ENCODE measurements at regions not wholly inside any gene's neighbourhood (a gene's known extent, or its start where the extent isn't known, plus 50 kb on each side); places are given as distances from the start of the nearest gene placed in this dataset.
"Not testable (repeated sequence)": the region's sequence is repeated elsewhere in the genome, so short reads cannot be mapped to it uniquely, and the experiment has no call there.

DNA sequence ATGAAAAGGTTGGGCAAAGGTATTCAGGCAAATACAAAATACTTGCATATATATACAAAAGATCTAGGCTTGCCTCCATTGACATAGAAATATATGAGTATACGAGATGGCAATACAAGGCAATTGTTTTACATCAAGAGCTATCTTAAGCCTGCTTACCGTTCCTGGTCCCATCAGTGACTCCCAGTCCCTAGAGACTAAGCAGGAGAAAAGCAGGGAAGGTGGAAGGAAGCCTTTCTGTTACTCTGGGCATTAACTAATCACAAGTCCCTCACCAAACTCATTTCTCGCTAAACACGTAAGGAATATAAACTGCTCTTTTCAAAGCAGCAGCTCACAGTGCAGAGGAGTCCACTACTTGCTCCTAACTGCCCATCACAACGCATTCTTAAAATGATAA, 125.2 kb downstream of the ZNF608 start:
- peaks cover 1% of the 10 kb centered on the region for H3K27me3 Mint-ChIP-seq
- H3K9me3 Mint-ChIP-seq = no peaks in the 10 kb centered on the region
- no peak overlapping the region for H3K4me3 Mint-ChIP-seq
- H3K36me3 Mint-ChIP-seq = no peaks in the 10 kb centered on the region
- H3K4me1 Mint-ChIP-seq = no peaks in the 10 kb centered on the region
- no peak overlapping the region for H3K27ac Mint-ChIP-seq

- Mint-ChIP-seq H3K9me3 (no peaks in the 10 kb centered on the region), H3K27me3 (no peaks in the 10 kb centered on the region), H3K27ac (no peak overlapping the region), H3K4me3 (no peak overlapping the region), H3K36me3 (no peaks in the 10 kb centered on the region), H3K4me1 (no peaks in the 10 kb centered on the region)
Observed at GRCh38 chr5:124620743-124621142, 125.7 kb downstream of the ZNF608 start.

GRCh38 chr5:124619121-124619520, 127.3 kb downstream of the ZNF608 start:
- Mint-ChIP-seq H3K36me3 (no peaks in the 10 kb centered on the region), H3K4me1 (no peaks in the 10 kb centered on the region), H3K4me3 (no peak overlapping the region), H3K27me3 (no peaks in the 10 kb centered on the region), H3K9me3 (no peaks in the 10 kb centered on the region), H3K27ac (no peak overlapping the region)

- H3K4me1 Mint-ChIP-seq = no peaks in the 10 kb centered on the region
- H3K4me3 Mint-ChIP-seq = no peak overlapping the region
- H3K36me3 Mint-ChIP-seq = no peaks in the 10 kb centered on the region
- H3K9me3 Mint-ChIP-seq = no peaks in the 10 kb centered on the region
- H3K27me3 Mint-ChIP-seq = no peaks in the 10 kb centered on the region
- no peak overlapping the region for H3K27ac Mint-ChIP-seq
Observed at GRCh38 chr5:124617787-124618186, 128.7 kb downstream of the ZNF608 start.

GRCh38 chr5:124614836-124615385, 131.5 kb downstream of the ZNF608 start:
- no peak overlapping the region for H3K27ac Mint-ChIP-seq
- H3K27me3 Mint-ChIP-seq = no peaks in the 10 kb centered on the region
- H3K9me3 Mint-ChIP-seq = no peaks in the 10 kb centered on the region
- no peaks in the 10 kb centered on the region for H3K4me1 Mint-ChIP-seq
- H3K4me3 Mint-ChIP-seq = no peak overlapping the region
- no peaks in the 10 kb centered on the region for H3K36me3 Mint-ChIP-seq

DNA sequence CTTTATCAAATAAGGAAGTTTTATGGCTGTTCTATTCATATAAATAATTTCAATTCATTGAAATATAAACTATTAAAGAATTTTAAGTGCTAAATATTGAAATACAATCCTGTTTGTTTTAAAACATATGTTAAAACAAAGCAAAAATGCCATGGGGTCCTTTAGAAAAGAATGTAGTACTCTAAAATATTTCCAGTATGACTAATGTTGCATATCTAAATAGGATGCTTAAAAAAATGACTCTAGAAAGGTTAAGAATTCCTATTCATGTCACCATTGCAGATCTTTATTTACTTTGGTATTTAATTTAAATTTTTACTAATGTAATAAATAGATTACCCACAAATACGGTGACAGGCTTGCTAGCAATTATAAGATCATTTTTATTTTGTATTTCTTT, 132.3 kb downstream of the ZNF608 start:
- H3K27me3 Mint-ChIP-seq = no peaks in the 10 kb centered on the region
- no peaks in the 10 kb centered on the region for H3K9me3 Mint-ChIP-seq
- no peak overlapping the region for H3K27ac Mint-ChIP-seq
- no peak overlapping the region for H3K4me3 Mint-ChIP-seq
- no peaks in the 10 kb centered on the region for H3K4me1 Mint-ChIP-seq
- H3K36me3 Mint-ChIP-seq = no peaks in the 10 kb centered on the region

DNA sequence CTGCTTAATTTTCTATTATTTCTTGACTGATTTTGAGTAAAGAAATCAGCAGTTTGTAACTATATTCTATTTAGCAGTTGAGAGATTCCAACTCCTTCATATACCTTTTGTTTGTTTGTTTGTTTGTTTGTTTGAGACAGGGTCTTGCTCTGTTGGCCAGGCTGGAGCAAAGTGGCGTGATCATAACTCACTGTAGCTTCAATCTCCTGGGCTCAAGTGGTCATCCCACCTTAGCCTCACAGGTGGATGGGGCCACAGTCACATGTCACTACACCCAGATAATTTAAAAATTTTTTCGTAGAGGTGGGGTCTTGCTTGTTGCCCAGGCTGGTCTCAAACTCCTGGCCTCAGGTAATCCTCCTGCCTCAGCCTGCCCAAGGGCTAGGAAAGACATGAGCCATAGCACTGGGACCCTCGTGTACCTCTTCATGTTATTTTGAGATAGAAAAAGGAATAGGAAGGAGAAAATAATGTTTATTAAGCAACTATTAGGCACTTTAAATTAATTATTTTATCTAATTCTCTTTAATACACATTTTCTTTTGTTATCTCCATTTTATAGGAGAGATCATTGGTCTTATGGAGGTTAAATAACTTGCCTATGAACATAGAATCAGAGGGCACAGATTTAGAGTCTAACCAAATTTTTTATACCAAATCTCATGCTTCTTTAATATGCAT, 133.0 kb downstream of the ZNF608 start:
- Mint-ChIP-seq H3K9me3 (no peaks in the 10 kb centered on the region), H3K4me1 (no peaks in the 10 kb centered on the region), H3K36me3 (no peaks in the 10 kb centered on the region), H3K27me3 (no peaks in the 10 kb centered on the region), H3K27ac (no peak overlapping the region), H3K4me3 (no peak overlapping the region)

- Mint-ChIP-seq H3K36me3 (no peaks in the 10 kb centered on the region), H3K4me1 (no peaks in the 10 kb centered on the region), H3K27me3 (no peaks in the 10 kb centered on the region), H3K9me3 (no peaks in the 10 kb centered on the region), H3K27ac (no peak overlapping the region), H3K4me3 (no peak overlapping the region)
Observed at GRCh38 chr5:124612023-124612422, 134.4 kb downstream of the ZNF608 start.

DNA sequence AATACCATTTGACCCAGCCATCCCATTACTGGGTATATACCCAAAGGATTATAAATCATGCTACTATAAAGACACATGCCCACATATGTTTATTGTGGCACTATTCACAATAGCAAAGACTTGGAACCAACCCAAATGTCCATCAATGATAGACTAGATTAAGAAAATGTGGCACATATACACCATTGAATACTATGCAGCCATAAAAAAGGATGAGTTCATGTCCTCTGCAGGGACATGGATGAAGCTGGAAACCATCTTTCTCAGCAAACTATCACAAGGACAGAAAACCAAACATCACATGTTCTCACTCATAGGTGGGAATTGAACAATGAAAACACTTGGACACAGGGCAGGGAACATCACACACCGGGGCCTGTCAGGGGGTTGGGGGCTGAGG, 135.2 kb downstream of the ZNF608 start:
- not testable (repeated sequence) for H3K36me3 Mint-ChIP-seq, H3K9me3 Mint-ChIP-seq, H3K27ac Mint-ChIP-seq, H3K4me1 Mint-ChIP-seq, H3K4me3 Mint-ChIP-seq, H3K27me3 Mint-ChIP-seq

- H3K4me1 Mint-ChIP-seq, H3K4me3 Mint-ChIP-seq, H3K36me3 Mint-ChIP-seq, H3K9me3 Mint-ChIP-seq, H3K27ac Mint-ChIP-seq, H3K27me3 Mint-ChIP-seq: not testable (repeated sequence)
Observed at GRCh38 chr5:124609685-124610084, 136.8 kb downstream of the ZNF608 start.

DNA sequence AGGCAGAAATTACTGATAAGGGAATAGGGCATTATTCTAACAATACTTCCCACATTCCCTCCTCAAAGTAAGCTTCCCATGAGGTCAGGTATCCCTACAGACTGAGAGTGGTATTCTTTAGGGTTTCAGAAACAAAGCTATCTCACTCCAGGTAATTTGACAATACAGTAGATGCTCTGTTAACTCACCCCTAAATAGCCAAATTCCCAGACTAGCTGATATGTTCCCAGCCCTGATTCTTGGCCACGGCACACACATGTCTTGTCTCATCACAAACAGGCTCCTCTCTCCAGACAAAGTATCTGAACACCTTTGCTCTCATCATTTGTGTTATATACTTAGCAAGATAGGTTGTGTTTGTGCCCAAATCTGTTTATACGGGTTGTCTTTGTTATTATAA, 139.9 kb downstream of the ZNF608 start:
- Mint-ChIP-seq H3K4me3 (no peak overlapping the region), H3K4me1 (no peaks in the 10 kb centered on the region), H3K27me3 (no peaks in the 10 kb centered on the region), H3K9me3 (no peaks in the 10 kb centered on the region), H3K27ac (no peak overlapping the region), H3K36me3 (no peaks in the 10 kb centered on the region)

DNA sequence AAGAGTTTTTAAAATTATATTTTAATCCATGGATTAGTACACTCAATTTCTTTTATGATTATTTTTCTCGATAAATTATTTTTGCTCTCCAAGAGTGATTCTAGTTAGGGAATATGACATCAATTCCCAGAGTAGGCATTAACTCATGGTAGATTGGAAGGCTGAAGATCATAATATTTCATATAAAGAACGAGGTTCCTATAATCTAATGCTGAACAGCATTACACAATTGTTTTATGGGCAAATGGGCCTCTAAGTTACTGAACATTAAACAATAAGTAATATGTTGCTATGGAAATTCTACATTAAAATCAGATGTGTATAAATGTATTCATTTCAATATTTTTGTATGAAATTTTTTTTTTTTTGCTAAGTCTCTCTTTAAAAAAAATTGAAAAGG, 140.3 kb downstream of the ZNF608 start:
- Mint-ChIP-seq H3K4me3 (no peak overlapping the region), H3K4me1 (no peaks in the 10 kb centered on the region), H3K27me3 (no peaks in the 10 kb centered on the region), H3K27ac (no peak overlapping the region), H3K9me3 (no peaks in the 10 kb centered on the region), H3K36me3 (no peaks in the 10 kb centered on the region)

GRCh38 chr5:124605541-124605940, 140.9 kb downstream of the ZNF608 start:
- Mint-ChIP-seq H3K27me3 (no peaks in the 10 kb centered on the region), H3K9me3 (no peaks in the 10 kb centered on the region), H3K4me1 (no peaks in the 10 kb centered on the region), H3K4me3 (no peak overlapping the region), H3K27ac (no peak overlapping the region), H3K36me3 (no peaks in the 10 kb centered on the region)

- H3K36me3 Mint-ChIP-seq = no peaks in the 10 kb centered on the region
- no peak overlapping the region for H3K4me3 Mint-ChIP-seq
- H3K27me3 Mint-ChIP-seq = peaks cover 3% of the 10 kb centered on the region
- H3K9me3 Mint-ChIP-seq = no peaks in the 10 kb centered on the region
- no peak overlapping the region for H3K27ac Mint-ChIP-seq
- no peaks in the 10 kb centered on the region for H3K4me1 Mint-ChIP-seq
Observed at GRCh38 chr5:124604419-124604818, 142.0 kb downstream of the ZNF608 start.

DNA sequence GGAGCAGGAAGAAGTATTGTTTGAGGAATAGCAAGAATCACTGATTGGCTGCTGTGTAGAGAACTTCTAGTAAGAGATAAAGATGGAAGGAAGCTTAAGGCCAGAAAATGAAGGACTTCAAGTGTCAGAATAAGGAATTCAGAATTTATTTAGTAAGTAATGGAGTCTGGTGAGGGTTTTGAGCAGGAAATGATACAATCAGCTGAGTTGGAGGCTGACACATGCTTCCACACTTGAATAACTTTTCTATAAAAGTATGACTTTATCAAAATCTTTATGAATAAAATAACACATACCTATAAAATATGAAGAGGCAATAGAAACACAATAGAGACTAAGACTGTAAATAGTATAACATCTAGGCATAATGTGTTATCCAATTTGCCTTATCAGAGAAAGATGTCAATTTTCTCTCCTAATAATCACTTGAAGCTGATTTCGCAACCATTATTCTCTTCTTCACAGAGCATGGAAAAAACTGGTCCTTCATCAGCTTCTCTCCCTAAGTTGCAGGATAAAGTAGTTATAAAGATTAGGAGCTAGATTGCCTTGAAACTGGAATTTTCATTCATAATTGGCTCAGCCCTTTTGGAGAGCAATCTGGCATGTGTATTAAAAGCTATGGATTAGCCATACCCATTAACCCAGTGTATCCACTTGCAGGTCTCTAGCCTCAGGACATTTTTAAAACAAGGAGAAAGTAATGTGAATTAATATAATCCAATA, 143.4 kb downstream of the ZNF608 start:
- Mint-ChIP-seq H3K4me1 (no peaks in the 10 kb centered on the region), H3K9me3 (no peaks in the 10 kb centered on the region), H3K4me3 (no peak overlapping the region), H3K27ac (no peak overlapping the region), H3K27me3 (peaks cover 3% of the 10 kb centered on the region), H3K36me3 (no peaks in the 10 kb centered on the region)

- no peaks in the 10 kb centered on the region for H3K36me3 Mint-ChIP-seq
- H3K9me3 Mint-ChIP-seq = no peaks in the 10 kb centered on the region
- no peak overlapping the region for H3K27ac Mint-ChIP-seq
- no peaks in the 10 kb centered on the region for H3K4me1 Mint-ChIP-seq
- H3K4me3 Mint-ChIP-seq = no peak overlapping the region
- H3K27me3 Mint-ChIP-seq = peaks cover 4% of the 10 kb centered on the region
Observed at GRCh38 chr5:124599028-124599973, 147.1 kb downstream of the ZNF608 start.

All from activated naive CD4-positive, alpha-beta T cell treated with anti-CD3 and anti-CD28 coated beads, Interleukin-2, amount 50 U/mL, for 24 hours (primary cell).